ENCODE measurements at regions not wholly inside any gene's neighbourhood (a gene's known extent, or its start where the extent isn't known, plus 50 kb on each side); places are given as distances from the start of the nearest gene placed in this dataset.
A peak's percentile ranks its signal among the peaks of the same experiment; 100 is the strongest.

GRCh38 chr3:127406309-127407025 is 118.6 kb upstream of the PRR20G start:
- Histone ChIP-seq H3K27me3 (ENCODE audit: insufficient read depth) (no peaks in the 10 kb centered on the region), H3K4me1 (ENCODE audit: control insufficient read depth in 1 of 2, insufficient read depth in 2 of 2, low read depth in 1 of 2, low read length in 1 of 2) (peaks cover 0 to 17% of the 10 kb centered on the region in 2 experiments; a peak in 1 of 4 replicates), H2AFZ (ENCODE audit: low read depth) (no peak overlapping the region), H3K9ac (no peak overlapping the region), H3K9me2 (no peaks in the 10 kb centered on the region), H3F3A (replicated peaks; ENCODE audit: insufficient read depth) (no peaks in the 10 kb centered on the region), H4K20me1 (ENCODE audit: insufficient read depth) (no peaks in the 10 kb centered on the region), H3K9me3 (no peaks in the 10 kb centered on the region), H3K4me3 (ENCODE audit: low read depth in 2 of 2, low read length in 1 of 2) (no peak overlapping the region), H3K36me3 (replicated peaks in 1 of 2; ENCODE audit: control insufficient read depth in 1 of 2, insufficient read depth in 2 of 2, low read length in 1 of 2) (no peaks in the 10 kb centered on the region), H3K4me2 (no peak overlapping the region), H3K79me2 (ENCODE audit: insufficient read depth) (no peaks in the 10 kb centered on the region), H3K27ac (ENCODE audit: low read depth in 2 of 2, low read length in 1 of 2) (no peak overlapping the region)
- TF ChIP-seq, protein P1, sequence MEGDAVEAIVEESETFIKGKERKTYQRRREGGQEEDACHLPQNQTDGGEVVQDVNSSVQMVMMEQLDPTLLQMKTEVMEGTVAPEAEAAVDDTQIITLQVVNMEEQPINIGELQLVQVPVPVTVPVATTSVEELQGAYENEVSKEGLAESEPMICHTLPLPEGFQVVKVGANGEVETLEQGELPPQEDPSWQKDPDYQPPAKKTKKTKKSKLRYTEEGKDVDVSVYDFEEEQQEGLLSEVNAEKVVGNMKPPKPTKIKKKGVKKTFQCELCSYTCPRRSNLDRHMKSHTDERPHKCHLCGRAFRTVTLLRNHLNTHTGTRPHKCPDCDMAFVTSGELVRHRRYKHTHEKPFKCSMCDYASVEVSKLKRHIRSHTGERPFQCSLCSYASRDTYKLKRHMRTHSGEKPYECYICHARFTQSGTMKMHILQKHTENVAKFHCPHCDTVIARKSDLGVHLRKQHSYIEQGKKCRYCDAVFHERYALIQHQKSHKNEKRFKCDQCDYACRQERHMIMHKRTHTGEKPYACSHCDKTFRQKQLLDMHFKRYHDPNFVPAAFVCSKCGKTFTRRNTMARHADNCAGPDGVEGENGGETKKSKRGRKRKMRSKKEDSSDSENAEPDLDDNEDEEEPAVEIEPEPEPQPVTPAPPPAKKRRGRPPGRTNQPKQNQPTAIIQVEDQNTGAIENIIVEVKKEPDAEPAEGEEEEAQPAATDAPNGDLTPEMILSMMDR (IDR thresholded peaks at IDR 0.05) = peak; percentile 42
- no peak for TF ChIP-seq RAD21 (IDR thresholded peaks at IDR 0.05; ENCODE audit: low read length)
- TF ChIP-seq, protein P2, sequence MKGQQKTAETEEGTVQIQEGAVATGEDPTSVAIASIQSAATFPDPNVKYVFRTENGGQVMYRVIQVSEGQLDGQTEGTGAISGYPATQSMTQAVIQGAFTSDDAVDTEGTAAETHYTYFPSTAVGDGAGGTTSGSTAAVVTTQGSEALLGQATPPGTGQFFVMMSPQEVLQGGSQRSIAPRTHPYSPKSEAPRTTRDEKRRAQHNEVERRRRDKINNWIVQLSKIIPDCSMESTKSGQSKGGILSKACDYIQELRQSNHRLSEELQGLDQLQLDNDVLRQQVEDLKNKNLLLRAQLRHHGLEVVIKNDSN (IDR thresholded peaks at IDR 0.05; ENCODE audit: borderline replicate concordance, low read depth) = peak; percentile 58
- ChIA-PET POLR2A (no interaction called here), CTCF (interaction anchor here (0.8 to 2.7 kb wide), 6 partner anchors 17 to 49 kb away, joined by 3 to 10 read pairs (median 4); no protein-coding TSS in a partner anchor)
- 67% methylated on average over 12 of the region's 14 CpGs for WGBS (ENCODE audit: low lambda C conversion rate)
- peak; percentile 41 for DNase-seq

GRCh38 chr3:127405791-127406190 is 117.9 kb upstream of the PRR20G start:
- H3K9me2 ChIP-seq = no peaks in the 10 kb centered on the region
- H3K79me2 ChIP-seq (ENCODE audit: insufficient read depth) = no peaks in the 10 kb centered on the region
- H2AFZ ChIP-seq (ENCODE audit: low read depth) = no peak overlapping the region
- no peaks in the 10 kb centered on the region for H3F3A ChIP-seq (replicated peaks; ENCODE audit: insufficient read depth)
- no peak overlapping the region for H3K27ac ChIP-seq (ENCODE audit: low read depth in 2 of 2, low read length in 1 of 2)
- CTCF ChIA-PET = interaction anchor here (0.8 to 2.7 kb wide), 6 partner anchors 16 to 50 kb away, joined by 3 to 10 read pairs (median 4); no protein-coding TSS in a partner anchor
- no peak for DNase-seq
- TF ChIP-seq, protein P1 (IDR thresholded peaks at IDR 0.05) = no peak
- TF ChIP-seq JUND (IDR thresholded peaks at IDR 0.05) (no peak), FOXM1 (IDR thresholded peaks at IDR 0.05; ENCODE audit: low read depth) (no peak), EP300 (IDR thresholded peaks at IDR 0.05; ENCODE audit: borderline replicate concordance in 1 of 2, low read depth in 1 of 2, low read length in 1 of 2) (no peak), RCOR1 (IDR thresholded peaks at IDR 0.05; ENCODE audit: low read length) (no peak), FOXJ3 (CRISPR knock-in tag; IDR thresholded peaks at IDR 0.05) (no peak), NRF1 (IDR thresholded peaks at IDR 0.05; ENCODE audit: low read depth, low read length) (no peak), EZH2phosphoT487 (IDR thresholded peaks at IDR 0.05; ENCODE audit: borderline replicate concordance, low read depth) (no peak), POLR2AphosphoS5 (IDR thresholded peaks at IDR 0.05; ENCODE audit: low read depth, low read length) (no peak), TCF12 (IDR thresholded peaks at IDR 0.05) (no peak), ELF1 (IDR thresholded peaks at IDR 0.05) (no peak), FOSL2 (IDR thresholded peaks at IDR 0.05; ENCODE audit: borderline replicate concordance, low read depth) (no peak), RFX5 (IDR thresholded peaks at IDR 0.05; ENCODE audit: low read length) (no peak), GATA2 (CRISPR knock-in tag; IDR thresholded peaks at IDR 0.05) (no peak)
- TF ChIP-seq, protein P3, sequence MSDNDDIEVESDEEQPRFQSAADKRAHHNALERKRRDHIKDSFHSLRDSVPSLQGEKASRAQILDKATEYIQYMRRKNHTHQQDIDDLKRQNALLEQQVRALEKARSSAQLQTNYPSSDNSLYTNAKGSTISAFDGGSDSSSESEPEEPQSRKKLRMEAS (IDR thresholded peaks at IDR 0.05; ENCODE audit: low read depth) = no peak
- H3K4me3 ChIP-seq (ENCODE audit: low read depth in 2 of 2, low read length in 1 of 2) = no peak overlapping the region
- no peaks in the 10 kb centered on the region for H3K9me3 ChIP-seq
- H3K9ac ChIP-seq = no peak overlapping the region
- no peaks in the 10 kb centered on the region for H3K27me3 ChIP-seq (ENCODE audit: insufficient read depth)
- POLR2A ChIA-PET = no interaction called here
- H4K20me1 ChIP-seq (ENCODE audit: insufficient read depth) = no peaks in the 10 kb centered on the region
- H3K36me3 ChIP-seq (replicated peaks in 1 of 2; ENCODE audit: control insufficient read depth in 1 of 2, insufficient read depth in 2 of 2, low read length in 1 of 2) = no peaks in the 10 kb centered on the region
- WGBS (ENCODE audit: low lambda C conversion rate) = 65% methylated on average over 10 of the region's 10 CpGs
- H3K4me1 ChIP-seq (ENCODE audit: control insufficient read depth in 1 of 2, insufficient read depth in 2 of 2, low read depth in 1 of 2, low read length in 1 of 2) = peaks cover 0 to 11% of the 10 kb centered on the region in 2 experiments; a peak in 1 of 4 replicates
- H3K4me2 ChIP-seq = no peak overlapping the region

Measured in SK-N-SH (cell line).